GM13976 (cell line): ENCODE measurements at regions not wholly inside any gene's neighbourhood (a gene's known extent, or its start where the extent isn't known, plus 50 kb on each side); places are given as distances from the start of the nearest gene placed in this dataset.

Experiments
- DNase-seq: peaks from one replicate; pipeline ENCODE4 v3.0.0; 2012; ENCODE audit warnings: low spot score
- in situ Hi-C: fragments of 300-500 bp; cut with MboI; formaldehyde crosslinking; loops from one replicate; pipeline ENCODE4 v1.12.0; 2022; ENCODE audit warnings: low sequenced_read_pairs, mixed read lengths, inconsistent platforms; ENCODE audit not compliant: unreplicated experiment
- TF ChIP-seq, protein P1 (sequence below): IDR thresholded peaks from 2 replicates; pipeline ENCODE4 v1.5.1; 2012; ENCODE audit warnings: borderline replicate concordance, mild to moderate bottlenecking; ENCODE audit not compliant: insufficient read depth; ENCODE audit errors: extremely low read depth, missing control alignments, control extremely low read depth

DNA sequence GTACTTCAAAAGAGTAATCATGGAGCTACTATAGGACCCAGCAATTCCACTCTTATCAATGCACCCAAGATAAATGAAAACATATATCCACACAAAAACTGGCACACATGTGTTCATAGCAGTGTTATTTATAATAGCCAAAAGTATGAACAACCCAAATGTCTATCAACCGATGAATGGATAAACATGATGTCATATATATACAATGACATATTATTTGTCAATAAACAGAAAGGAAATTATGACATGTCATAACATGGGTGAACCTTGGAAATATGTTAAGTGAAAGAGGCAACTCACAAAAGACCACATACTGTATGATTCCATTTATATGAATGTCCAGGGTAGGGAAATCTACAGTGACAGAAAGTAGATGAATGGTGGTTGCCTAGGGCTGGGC lies 347.1 kb upstream of the DDHD1 start:
- TF ChIP-seq, protein P1, sequence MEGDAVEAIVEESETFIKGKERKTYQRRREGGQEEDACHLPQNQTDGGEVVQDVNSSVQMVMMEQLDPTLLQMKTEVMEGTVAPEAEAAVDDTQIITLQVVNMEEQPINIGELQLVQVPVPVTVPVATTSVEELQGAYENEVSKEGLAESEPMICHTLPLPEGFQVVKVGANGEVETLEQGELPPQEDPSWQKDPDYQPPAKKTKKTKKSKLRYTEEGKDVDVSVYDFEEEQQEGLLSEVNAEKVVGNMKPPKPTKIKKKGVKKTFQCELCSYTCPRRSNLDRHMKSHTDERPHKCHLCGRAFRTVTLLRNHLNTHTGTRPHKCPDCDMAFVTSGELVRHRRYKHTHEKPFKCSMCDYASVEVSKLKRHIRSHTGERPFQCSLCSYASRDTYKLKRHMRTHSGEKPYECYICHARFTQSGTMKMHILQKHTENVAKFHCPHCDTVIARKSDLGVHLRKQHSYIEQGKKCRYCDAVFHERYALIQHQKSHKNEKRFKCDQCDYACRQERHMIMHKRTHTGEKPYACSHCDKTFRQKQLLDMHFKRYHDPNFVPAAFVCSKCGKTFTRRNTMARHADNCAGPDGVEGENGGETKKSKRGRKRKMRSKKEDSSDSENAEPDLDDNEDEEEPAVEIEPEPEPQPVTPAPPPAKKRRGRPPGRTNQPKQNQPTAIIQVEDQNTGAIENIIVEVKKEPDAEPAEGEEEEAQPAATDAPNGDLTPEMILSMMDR = no peak
- in situ Hi-C loops = no loop called here
- DNase-seq = no peak

DNA sequence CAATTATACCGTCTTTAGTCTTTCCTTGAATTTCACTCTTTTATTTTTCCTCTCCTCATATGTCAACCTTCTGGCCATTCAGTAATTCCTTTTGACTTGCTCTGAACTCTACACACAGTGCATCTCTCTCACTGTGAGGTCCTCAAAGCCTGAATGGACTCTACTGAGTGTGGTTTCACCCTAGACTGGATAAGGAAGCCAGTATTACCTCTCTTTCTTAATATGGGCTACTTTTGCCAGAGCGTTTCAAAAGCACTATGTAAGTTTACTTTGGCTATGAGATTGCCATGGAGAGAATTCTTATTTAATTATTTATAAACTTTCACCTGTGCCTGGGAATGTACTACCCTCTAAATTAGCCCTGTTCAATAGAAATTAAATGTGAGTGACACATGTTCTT lies 343.5 kb upstream of the DDHD1 start:
- no peak for DNase-seq
- in situ Hi-C loops = no loop called here
- TF ChIP-seq, protein P1 = no peak

DNA sequence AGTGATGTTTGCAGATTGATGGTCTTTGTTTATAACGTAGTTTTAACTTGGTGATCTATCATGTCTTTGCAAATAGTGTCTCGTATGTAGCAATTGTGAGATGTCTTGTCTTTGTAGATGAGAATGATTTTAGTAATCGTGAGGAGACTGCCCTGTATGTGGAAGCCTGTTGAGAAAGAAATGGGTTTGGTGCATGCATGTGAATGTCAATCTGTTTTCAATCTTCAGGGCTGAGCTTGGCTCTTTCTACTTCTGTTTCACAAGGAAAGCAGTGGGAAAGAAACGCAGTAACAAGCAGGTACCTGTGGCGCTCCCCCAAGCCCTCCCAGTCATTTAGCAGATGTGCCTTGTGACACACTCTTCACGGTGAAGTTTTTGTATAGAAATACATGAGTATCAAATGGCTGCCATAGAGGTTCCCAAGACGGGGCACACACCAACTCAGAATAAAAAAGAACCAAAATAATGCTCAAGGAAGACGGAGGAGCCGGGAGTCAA lies 342.8 kb upstream of the DDHD1 start:
- in situ Hi-C loops = no loop called here
- DNase-seq = no peak
- TF ChIP-seq, protein P1 = no peak

DNA sequence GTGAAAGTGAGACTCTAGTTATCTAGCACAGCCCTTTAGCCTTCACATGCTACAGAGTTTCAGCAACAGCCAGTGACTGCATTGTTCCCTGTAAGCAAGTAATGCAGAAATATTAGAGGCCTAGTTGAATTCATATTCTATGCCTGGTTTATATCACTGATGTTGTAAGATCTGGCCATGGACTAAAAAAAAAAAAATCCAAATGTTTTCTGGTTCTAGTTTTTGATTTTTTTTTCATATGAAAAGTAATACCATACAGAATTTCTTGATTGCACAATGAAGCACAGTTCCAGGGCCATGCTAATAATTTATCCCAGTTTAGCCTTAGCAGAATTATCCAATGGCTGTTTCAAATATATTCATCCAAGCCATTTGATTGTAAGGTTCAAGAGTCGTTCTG lies 341.5 kb upstream of the DDHD1 start:
- in situ Hi-C loops = no loop called here
- no peak for DNase-seq
- TF ChIP-seq, protein P1 = no peak

DNA sequence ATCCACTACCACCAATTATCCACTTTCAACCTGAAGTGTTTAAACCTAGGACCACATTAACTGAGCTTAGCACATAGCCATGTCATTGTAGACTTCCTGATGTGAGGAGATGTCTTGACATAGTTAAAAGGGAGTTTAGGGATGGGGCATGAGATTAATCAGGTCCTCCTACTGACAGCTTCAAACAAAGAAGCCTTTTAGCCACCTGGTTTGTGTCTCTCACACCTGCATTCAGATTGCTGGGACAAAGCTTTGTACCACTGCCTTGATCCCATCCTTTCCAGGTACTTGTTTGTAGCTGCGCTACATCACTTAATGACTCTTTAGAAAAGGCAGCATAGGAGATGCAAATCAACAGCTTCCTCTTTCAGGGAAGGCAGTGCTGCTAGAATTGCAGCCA lies 340.7 kb upstream of the DDHD1 start:
- DNase-seq = no peak
- TF ChIP-seq, protein P1 = no peak
- in situ Hi-C loops = no loop called here

DNA sequence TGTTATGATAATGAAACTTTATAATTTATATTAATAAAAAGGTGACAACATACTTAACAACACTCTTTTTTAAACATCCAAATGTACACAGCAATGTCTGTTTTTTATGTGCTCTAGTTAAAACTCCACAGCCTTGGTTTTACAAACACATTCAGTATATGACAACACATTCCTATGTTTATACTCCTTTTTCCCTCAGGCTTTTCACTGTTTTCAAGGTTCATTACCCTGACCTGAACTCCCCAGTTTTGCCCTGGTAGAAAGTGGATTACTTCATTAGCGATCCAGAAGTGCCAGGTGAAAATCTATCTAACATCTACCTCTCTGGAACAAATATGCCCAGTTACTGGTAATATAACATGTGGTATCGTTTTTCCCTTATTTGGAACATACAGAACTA lies 340.2 kb upstream of the DDHD1 start:
- in situ Hi-C loops = no loop called here
- no peak for DNase-seq
- TF ChIP-seq, protein P1 = no peak

DNA sequence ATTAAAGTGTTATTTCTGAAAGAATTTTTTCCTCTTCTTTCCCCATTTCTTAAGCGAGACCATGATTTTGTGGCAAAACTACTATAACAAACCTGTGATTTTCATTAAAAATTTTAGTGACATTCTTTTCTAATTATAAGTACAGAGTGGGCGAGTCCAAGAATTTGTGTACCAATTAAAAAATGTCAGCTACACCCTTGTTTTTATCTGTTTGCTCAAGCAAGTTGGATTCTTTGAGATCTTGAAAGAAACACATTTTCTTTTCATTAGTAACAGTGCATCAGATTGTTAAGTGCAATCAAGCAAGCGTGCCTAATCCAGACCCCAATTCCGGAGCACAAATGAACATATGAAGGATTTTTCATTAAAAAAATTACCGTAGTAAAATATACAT lies 338.8 kb upstream of the DDHD1 start:
- TF ChIP-seq, protein P1 = no peak
- in situ Hi-C loops = no loop called here
- no peak for DNase-seq
